Peyer's patch (tissue), 4 donors: ENCODE measurements at regions not wholly inside any gene's neighbourhood (a gene's known extent, or its start where the extent isn't known, plus 50 kb on each side); places are given as distances from the start of the nearest gene placed in this dataset.

Source experiments
- CTCF ChIP-seq, 6 experiments: fragments of 450-650 bp in 4 of 6; fragments of 200-600 bp in 2 of 6; sonication (generic) in 1 of 6; IDR thresholded peaks; one replicate each; pipeline ENCODE4 v1.5.1; 2017 to 2019; ENCODE audit warnings: antibody characterized with exemption in 6 of 6, mild to moderate bottlenecking in 3 of 6, moderate library complexity in 1 of 6
- POLR2A ChIP-seq, 2 donors: fragments of 450-650 bp; IDR thresholded peaks; one replicate each; pipeline ENCODE4 v1.5.1; 2017; ENCODE audit warnings: antibody characterized with exemption in 2 of 2, mild to moderate bottlenecking in 2 of 2, moderate library complexity in 2 of 2

DNA sequence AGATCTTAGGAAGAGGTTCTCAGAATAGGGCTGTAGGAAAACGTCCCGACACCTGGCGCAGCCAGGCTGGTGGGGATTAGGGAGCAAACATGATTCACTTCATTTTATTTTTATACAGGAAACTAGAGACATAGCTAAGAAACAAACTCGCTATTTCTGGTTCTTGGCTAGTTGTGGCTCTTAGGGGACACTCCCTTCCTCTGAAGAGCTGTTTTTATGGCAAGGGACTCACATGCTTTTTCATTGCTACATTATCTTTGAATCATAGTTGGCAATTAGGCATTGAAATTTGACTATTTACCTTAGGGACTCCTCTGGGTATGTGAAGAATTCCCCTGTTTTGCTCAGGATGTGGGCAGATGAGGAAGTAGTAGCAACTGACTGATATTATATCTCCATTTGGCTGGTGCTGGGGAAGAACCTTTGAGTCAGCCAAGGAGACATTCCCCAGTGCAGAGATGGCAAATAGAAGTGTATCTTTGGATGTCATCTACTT lies 174.5 kb downstream of the SMIM20 start:
- TF ChIP-seq CTCF (IDR thresholded peaks at IDR 0.05), result no peak
- no peak for TF ChIP-seq POLR2A (IDR thresholded peaks at IDR 0.05)
